HG03045 (cell line): ENCODE measurements at regions not wholly inside any gene's neighbourhood (a gene's known extent, or its start where the extent isn't known, plus 50 kb on each side); places are given as distances from the start of the nearest gene placed in this dataset.
"Not testable (repeated sequence)": the region's sequence is repeated elsewhere in the genome, so short reads cannot be mapped to it uniquely, and the experiment has no call there.

Experiments used
- ATAC-seq: cut with Tn5 transposase; IDR thresholded peaks from one replicate; pipeline ENCODE4 v1.9.1; 2021; ENCODE audit warnings: mild to moderate bottlenecking, moderate library complexity; ENCODE audit not compliant: unreplicated experiment

- ATAC-seq: no peak
These were observed 52.4 kb upstream of the SLC1A4 start for GRCh38 chr2:64936809-64937208.

- not testable (repeated sequence) for ATAC-seq
These were observed 51.9 kb upstream of the SLC1A4 start for GRCh38 chr2:64937314-64937686.

GRCh38 chr2:64937687-64938491 lies 51.3 kb upstream of the SLC1A4 start:
- ATAC-seq: peak; percentile 59

GRCh38 chr2:64938607-64939285 lies 50.5 kb upstream of the SLC1A4 start:
- ATAC-seq: no peak

- ATAC-seq: peak; percentile 44
These were observed 49.8 kb upstream of the SLC1A4 start for GRCh38 chr2:64939332-64939917.
